Breast epithelium (tissue), 4 donors: ENCODE measurements at regions not wholly inside any gene's neighbourhood (a gene's known extent, or its start where the extent isn't known, plus 50 kb on each side); places are given as distances from the start of the nearest gene placed in this dataset.
"Not testable (repeated sequence)": the region's sequence is repeated elsewhere in the genome, so short reads cannot be mapped to it uniquely, and the experiment has no call there.

Source experiments
- DNase-seq, 2 donors: peaks; one replicate each; pipeline ENCODE4 v3.0.0-alpha.2; 2019; ENCODE audit warnings: low spot score in 2 of 2
- H3K27ac ChIP-seq, 2 donors: fragments of 200-600 bp; sonication (generic) in 1 of 2; one replicate each; pipeline ENCODE4 v1.5.1; 2016 to 2019; ENCODE audit warnings: mild to moderate bottlenecking in 1 of 2
- H3K27me3 ChIP-seq, 2 donors: fragments of 200-600 bp; sonication (generic) in 1 of 2; one replicate each; pipeline versions ENCODE4 v1.5.1 to v1.6.0; 2017 to 2019; ENCODE audit warnings: control low read depth in 1 of 2, mild to moderate bottlenecking in 1 of 2
- H3K36me3 ChIP-seq: fragments of 200-600 bp; one replicate; pipeline ENCODE4 v1.5.1; 2019
- H3K4me1 ChIP-seq, 2 donors: fragments of 200-600 bp; sonication (generic); one replicate each; pipeline ENCODE4 v1.5.1; 2016 to 2019; ENCODE audit warnings: control low read depth in 1 of 2
- H3K4me3 ChIP-seq, 3 donors: fragments of 200-600 bp; sonication (generic); 1 replicate in 2 of 3; 2 replicates in 1 of 3; pipeline ENCODE4 v1.5.1; 2016 to 2019; ENCODE audit warnings: mild to moderate bottlenecking in 3 of 3, moderate library complexity in 2 of 3
- H3K9me3 ChIP-seq, 2 donors: fragments of 200-600 bp; sonication (generic) in 1 of 2; one replicate each; pipeline ENCODE4 v1.5.1; 2016 to 2019; ENCODE audit warnings: control low read depth in 1 of 2
- POLR2A ChIP-seq: fragments of 450-650 bp; IDR thresholded peaks from one replicate; pipeline ENCODE4 v1.6.1; 2016; ENCODE audit warnings: antibody characterized with exemption, mild to moderate bottlenecking, moderate library complexity
- POLR2AphosphoS5 ChIP-seq, 3 donors: sonication (generic); formaldehyde crosslinking; IDR thresholded peaks; one replicate each; pipeline ENCODE4 v1.6.1; 2017; ENCODE audit warnings: antibody characterized with exemption in 3 of 3
- intact Hi-C: fragments of 100-400 bp; cut with DNase I; formaldehyde crosslinking; loops from one replicate; pipeline ENCODE4 v1.15.1; 2023; ENCODE audit warnings: low total_unique reads
- TF ChIP-seq, protein P1 (sequence below), 3 donors: fragments of 450-650 bp; IDR thresholded peaks; one replicate each; pipeline ENCODE4 v1.5.1; 2016 to 2017; ENCODE audit warnings: antibody characterized with exemption in 3 of 3, mild to moderate bottlenecking in 3 of 3, moderate library complexity in 3 of 3

DNA sequence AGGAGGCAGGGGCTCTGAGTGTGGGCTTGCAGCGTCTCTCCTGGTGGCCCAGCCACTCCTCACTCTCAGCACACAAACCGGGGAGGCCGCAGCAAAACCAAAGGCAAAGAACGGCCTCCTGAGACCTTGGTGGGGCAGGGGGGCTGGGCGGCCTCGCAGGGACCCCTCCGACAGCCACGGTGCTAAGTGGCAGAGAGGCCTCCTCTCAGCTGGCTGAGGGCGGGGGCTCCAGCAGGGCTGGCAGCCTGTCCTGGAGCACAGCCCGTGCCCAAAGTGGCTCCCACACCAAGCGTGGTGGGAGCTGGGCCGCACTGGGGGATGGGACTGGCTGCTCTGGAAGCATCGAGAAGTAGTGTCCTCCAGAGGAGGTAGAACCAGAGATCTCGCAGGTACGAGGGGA, 334.4 kb downstream of the QKI start:
- Histone ChIP-seq H3K4me1 (no peaks in the 10 kb centered on the region), H3K27ac (no peak overlapping the region), H3K27me3 (no peaks in the 10 kb centered on the region), H3K36me3 (no peaks in the 10 kb centered on the region), H3K4me3 (no peak overlapping the region), H3K9me3 (peaks cover 0 to 5% of the 10 kb centered on the region in 2 donors)
- no peak for DNase-seq
- TF ChIP-seq, protein P1, sequence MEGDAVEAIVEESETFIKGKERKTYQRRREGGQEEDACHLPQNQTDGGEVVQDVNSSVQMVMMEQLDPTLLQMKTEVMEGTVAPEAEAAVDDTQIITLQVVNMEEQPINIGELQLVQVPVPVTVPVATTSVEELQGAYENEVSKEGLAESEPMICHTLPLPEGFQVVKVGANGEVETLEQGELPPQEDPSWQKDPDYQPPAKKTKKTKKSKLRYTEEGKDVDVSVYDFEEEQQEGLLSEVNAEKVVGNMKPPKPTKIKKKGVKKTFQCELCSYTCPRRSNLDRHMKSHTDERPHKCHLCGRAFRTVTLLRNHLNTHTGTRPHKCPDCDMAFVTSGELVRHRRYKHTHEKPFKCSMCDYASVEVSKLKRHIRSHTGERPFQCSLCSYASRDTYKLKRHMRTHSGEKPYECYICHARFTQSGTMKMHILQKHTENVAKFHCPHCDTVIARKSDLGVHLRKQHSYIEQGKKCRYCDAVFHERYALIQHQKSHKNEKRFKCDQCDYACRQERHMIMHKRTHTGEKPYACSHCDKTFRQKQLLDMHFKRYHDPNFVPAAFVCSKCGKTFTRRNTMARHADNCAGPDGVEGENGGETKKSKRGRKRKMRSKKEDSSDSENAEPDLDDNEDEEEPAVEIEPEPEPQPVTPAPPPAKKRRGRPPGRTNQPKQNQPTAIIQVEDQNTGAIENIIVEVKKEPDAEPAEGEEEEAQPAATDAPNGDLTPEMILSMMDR (IDR thresholded peaks at IDR 0.05), result no peak
- TF ChIP-seq POLR2A, result no peak
- TF ChIP-seq POLR2AphosphoS5 (IDR thresholded peaks at IDR 0.05), result no peak
- intact Hi-C loops, result no loop called here

DNA sequence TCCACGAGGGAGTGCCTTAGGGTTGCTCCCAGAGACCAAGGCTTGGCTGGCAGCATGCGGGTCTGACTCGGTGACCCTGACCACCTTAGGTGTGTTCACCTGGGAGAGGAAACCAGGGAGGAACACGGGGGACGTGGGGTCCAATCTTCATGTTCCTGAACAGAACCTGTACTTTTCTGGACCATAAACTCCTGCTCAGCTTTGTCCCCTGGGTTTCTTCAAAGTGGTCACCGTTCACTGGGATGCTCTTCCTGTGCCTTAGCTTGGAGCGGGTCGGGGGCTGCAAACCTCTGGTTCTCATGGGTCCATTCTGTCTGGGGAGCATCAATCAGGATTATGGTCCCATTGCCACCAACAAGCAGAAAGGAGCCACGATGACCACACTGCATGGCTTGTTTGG, 333.5 kb downstream of the QKI start:
- no peaks in the 10 kb centered on the region for H3K36me3 ChIP-seq
- H3K27ac ChIP-seq, result no peak overlapping the region
- intact Hi-C loops, result no loop called here
- no peaks in the 10 kb centered on the region for H3K27me3 ChIP-seq
- no peaks in the 10 kb centered on the region for H3K9me3 ChIP-seq
- no peak for DNase-seq
- H3K4me3 ChIP-seq, result no peak overlapping the region
- TF ChIP-seq, protein P1 (IDR thresholded peaks at IDR 0.05), result no peak
- TF ChIP-seq POLR2A (no peak), POLR2AphosphoS5 (IDR thresholded peaks at IDR 0.05) (no peak)
- H3K4me1 ChIP-seq, result no peaks in the 10 kb centered on the region

DNA sequence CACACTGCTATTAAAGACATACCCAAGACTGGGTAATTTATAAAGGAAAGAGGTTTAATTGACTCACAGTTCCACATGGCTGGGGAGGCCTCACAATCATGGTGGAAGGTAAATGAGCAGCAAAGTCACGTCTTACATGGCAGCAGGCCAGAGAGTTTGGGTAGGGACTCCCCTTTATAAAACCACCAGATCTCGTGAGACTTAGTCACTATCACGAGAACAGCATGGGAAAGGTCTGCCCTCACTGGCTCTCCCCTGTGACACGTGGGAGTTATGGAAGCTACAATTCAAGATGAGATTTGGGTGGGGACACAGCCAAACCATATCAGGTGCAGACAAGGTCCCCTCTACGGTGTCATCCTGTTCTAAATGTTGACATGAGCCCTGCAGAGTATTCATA, 332.5 kb downstream of the QKI start:
- DNase-seq, H3K27ac ChIP-seq, intact Hi-C loops, H3K36me3 ChIP-seq, H3K4me3 ChIP-seq, H3K27me3 ChIP-seq, H3K4me1 ChIP-seq, H3K9me3 ChIP-seq: not testable (repeated sequence)

DNA sequence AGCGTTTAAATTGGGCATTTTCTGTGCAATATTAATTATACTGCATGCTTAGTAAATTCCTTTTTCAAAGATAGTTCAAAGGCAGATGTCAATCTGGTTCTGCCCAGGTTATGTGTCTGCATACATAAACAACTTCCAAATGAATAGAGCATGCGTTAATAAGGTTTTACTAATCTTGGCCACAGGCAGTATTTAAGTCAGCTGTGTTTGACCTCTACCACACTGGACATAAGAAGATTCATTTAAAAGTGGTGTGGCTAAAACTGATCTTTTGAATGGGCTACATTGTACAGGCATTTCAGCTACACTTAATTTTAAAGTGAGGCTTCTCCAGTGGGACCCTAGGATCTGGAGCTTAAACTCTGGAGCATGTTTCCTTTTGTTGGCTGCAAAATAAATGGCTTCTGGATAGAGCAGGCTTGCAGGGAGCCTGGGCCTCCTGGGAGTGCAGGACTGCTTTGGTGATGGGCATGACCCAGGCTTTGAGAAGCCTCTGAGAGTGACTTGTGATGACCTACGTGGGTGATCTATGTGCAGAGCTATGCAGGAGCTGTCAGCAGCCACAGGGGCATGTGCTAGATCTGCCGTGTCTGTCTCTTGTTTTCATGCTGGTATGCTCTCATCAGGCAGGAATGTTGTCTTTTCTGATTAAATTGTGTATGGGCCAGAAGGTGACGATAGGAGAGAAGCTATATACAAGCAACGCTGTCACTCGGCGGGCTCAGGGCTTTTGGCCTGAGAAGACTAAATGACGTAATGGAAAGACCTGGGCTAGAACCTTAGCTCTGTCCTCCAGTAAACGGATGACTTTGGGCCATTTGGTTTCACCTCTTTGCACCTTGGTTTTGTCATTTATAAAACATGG, 331.2 kb downstream of the QKI start:
- H3K4me3 ChIP-seq, result no peak overlapping the region
- no peaks in the 10 kb centered on the region for H3K27me3 ChIP-seq
- no peak overlapping the region for H3K27ac ChIP-seq
- H3K36me3 ChIP-seq, result no peaks in the 10 kb centered on the region
- intact Hi-C loops, result no loop called here
- TF ChIP-seq, protein P1 (IDR thresholded peaks at IDR 0.05), result no peak
- TF ChIP-seq POLR2AphosphoS5 (IDR thresholded peaks at IDR 0.05), result no peak
- no peak for TF ChIP-seq POLR2A
- no peaks in the 10 kb centered on the region for H3K4me1 ChIP-seq
- no peaks in the 10 kb centered on the region for H3K9me3 ChIP-seq
- no peak for DNase-seq

DNA sequence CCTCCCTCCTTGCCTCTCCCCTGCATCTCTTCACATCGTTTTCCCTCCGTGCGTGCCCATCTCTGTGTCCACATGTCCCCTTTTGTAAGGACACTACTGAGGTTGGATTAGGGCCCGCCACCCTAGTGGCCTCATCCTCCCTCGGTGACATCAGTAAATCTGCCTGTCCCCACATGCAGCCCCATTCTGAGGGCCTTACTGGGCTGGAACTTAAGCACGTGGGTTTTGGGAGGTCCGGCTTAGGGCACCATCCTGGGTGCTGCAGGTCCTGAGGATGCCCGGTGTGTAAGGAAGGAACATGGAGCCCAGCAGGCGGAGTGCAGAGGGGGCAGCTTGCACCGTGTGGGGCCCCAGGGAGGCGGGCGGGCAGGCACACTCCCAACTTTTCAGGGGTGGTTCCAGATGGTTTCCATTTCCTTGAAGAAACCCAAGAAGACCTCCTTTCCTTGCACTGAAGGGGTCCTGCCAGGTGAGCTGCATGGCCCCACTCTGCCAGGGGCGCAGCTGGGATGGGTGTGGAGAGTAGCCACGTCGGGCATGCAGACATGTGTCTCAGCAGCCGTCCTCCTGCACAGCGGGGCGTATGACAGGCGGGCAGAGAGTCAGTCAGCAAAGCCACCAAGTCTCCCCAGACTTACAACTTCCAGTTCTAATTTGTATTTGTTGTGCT, 329.9 kb downstream of the QKI start:
- Histone ChIP-seq H3K27ac (no peak overlapping the region), H3K9me3 (no peaks in the 10 kb centered on the region), H3K4me3 (no peak overlapping the region), H3K4me1 (no peaks in the 10 kb centered on the region), H3K27me3 (no peaks in the 10 kb centered on the region), H3K36me3 (no peaks in the 10 kb centered on the region)
- intact Hi-C loops, result no loop called here
- TF ChIP-seq POLR2AphosphoS5 (IDR thresholded peaks at IDR 0.05), result no peak
- no peak for TF ChIP-seq POLR2A
- TF ChIP-seq, protein P1 (IDR thresholded peaks at IDR 0.05), result no peak
- DNase-seq, result no peak
